K562 (cell line): ENCODE measurements at regions not wholly inside any gene's neighbourhood (a gene's known extent, or its start where the extent isn't known, plus 50 kb on each side); places are given as distances from the start of the nearest gene placed in this dataset.

Experiments
- C11orf30 ChIP-seq: fragments of 450-650 bp; IDR thresholded peaks from 2 replicates; pipeline ENCODE4 v1.6.1; 2016; ENCODE audit warnings: low read depth, mild to moderate bottlenecking
- JUND ChIP-seq, 2 experiments: IDR thresholded peaks; 2 replicates in 1 of 2; 3 replicates in 1 of 2; pipeline ENCODE4 v1.6.1; 2011; ENCODE audit warnings: borderline replicate concordance in 2 of 2, low read depth in 2 of 2, low read length in 2 of 2, improper control_type of control experiment in 1 of 2, missing biosample characterization in 1 of 2, missing genetic modification characterization in 1 of 2, missing genetic modification reagents in 1 of 2
- MAFF ChIP-seq: IDR thresholded peaks from 2 replicates; pipeline ENCODE4 v1.6.1; 2012; ENCODE audit warnings: low read length, improper control_type of control experiment
- MAFG ChIP-seq: fragments of 450-650 bp; conservative IDR thresholded peaks from 2 replicates; pipeline ENCODE4 v1.6.1; 2016; ENCODE audit warnings: missing genetic modification characterization, missing compliant biosample characterization
- MAFK ChIP-seq: IDR thresholded peaks from 2 replicates; pipeline ENCODE4 v1.6.1; 2011; ENCODE audit warnings: low read length, improper control_type of control experiment
- MTA2 ChIP-seq: fragments of 450-650 bp; IDR thresholded peaks from 2 replicates; pipeline ENCODE4 v1.6.1; 2016; ENCODE audit warnings: low read depth
- NFE2L1 ChIP-seq: fragments of 450-650 bp; IDR thresholded peaks from 2 replicates; pipeline ENCODE4 v1.6.1; 2016; ENCODE audit warnings: missing genetic modification characterization, low read depth, mild to moderate bottlenecking, missing compliant biosample characterization, moderate library complexity, borderline replicate concordance
- POLR2A ChIP-seq: fragments of 450-650 bp; conservative IDR thresholded peaks from 2 replicates; pipeline ENCODE4 v1.6.1; 2016
- RFX7 ChIP-seq: fragments of 250-450 bp; sonication (Bioruptor Pico); IDR thresholded peaks from 2 replicates; pipeline ENCODE4 v1.5.1; 2021; ENCODE audit warnings: mild to moderate bottlenecking
- ZNF165 ChIP-seq: fragments of 250-450 bp; sonication (Bioruptor Pico); IDR thresholded peaks from 2 replicates; pipeline ENCODE4 v1.4.0; 2020; ENCODE audit warnings: borderline replicate concordance
- ZNF316 ChIP-seq: fragments of 450-650 bp; IDR thresholded peaks from 2 replicates; pipeline ENCODE4 v1.6.1; 2016
- TF ChIP-seq, protein P1 (sequence below), 2 experiments: fragments of 450-650 bp; formaldehyde crosslinking in 1 of 2; IDR thresholded peaks; 2 replicates each; pipeline versions ENCODE4 v1.4.0 to v1.6.1; 2014 to 2020; ENCODE audit warnings: mild to moderate bottlenecking in 2 of 2, borderline replicate concordance in 1 of 2, low read depth in 1 of 2

DNA sequence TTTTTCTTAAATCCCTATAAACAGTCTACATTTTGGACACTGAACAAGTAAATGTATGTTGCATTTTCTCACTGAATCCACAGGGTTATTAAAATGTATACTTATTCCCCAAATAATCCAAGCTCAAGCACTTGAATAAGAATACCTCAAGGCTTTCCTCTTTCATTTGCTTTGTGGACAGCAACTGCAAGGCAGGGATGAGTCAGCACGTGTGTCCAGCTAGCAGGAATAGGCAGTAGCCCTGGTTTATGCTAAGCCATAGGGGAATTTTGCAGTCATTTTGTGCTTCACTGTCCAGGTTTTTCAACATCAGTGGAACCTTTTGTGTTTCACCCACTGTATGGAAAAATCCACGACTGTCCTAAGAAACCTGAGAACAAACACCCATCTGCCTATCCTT, 96.7 kb upstream of the KCNMB2 start (continued):
- TF ChIP-seq, protein P1, sequence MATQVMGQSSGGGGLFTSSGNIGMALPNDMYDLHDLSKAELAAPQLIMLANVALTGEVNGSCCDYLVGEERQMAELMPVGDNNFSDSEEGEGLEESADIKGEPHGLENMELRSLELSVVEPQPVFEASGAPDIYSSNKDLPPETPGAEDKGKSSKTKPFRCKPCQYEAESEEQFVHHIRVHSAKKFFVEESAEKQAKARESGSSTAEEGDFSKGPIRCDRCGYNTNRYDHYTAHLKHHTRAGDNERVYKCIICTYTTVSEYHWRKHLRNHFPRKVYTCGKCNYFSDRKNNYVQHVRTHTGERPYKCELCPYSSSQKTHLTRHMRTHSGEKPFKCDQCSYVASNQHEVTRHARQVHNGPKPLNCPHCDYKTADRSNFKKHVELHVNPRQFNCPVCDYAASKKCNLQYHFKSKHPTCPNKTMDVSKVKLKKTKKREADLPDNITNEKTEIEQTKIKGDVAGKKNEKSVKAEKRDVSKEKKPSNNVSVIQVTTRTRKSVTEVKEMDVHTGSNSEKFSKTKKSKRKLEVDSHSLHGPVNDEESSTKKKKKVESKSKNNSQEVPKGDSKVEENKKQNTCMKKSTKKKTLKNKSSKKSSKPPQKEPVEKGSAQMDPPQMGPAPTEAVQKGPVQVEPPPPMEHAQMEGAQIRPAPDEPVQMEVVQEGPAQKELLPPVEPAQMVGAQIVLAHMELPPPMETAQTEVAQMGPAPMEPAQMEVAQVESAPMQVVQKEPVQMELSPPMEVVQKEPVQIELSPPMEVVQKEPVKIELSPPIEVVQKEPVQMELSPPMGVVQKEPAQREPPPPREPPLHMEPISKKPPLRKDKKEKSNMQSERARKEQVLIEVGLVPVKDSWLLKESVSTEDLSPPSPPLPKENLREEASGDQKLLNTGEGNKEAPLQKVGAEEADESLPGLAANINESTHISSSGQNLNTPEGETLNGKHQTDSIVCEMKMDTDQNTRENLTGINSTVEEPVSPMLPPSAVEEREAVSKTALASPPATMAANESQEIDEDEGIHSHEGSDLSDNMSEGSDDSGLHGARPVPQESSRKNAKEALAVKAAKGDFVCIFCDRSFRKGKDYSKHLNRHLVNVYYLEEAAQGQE (IDR thresholded peaks at IDR 0.05; ENCODE audit: borderline replicate concordance): peak; percentile 37; the same call in 1 of the 2 replicates
- TF ChIP-seq, protein P1 (CRISPR knock-in tag; IDR thresholded peaks at IDR 0.05; ENCODE audit: low read depth): no peak
- TF ChIP-seq ZNF165 (CRISPR knock-in tag) (no peak), C11orf30 (peak; percentile 66), JUND (IDR thresholded peaks at IDR 0.05; ENCODE audit: borderline replicate concordance, low read depth, low read length) (no peak), JUND (tag; IDR thresholded peaks at IDR 0.05; ENCODE audit: borderline replicate concordance, low read depth, low read length) (peak; percentile 18; the same call in 1 of the 3 replicates), ZNF316 (peak; percentile 60), MAFK (peak; percentile 63), MTA2 (no peak), POLR2A (no peak), MAFG (tag) (peak; percentile 75), RFX7 (no peak), MAFF (peak; percentile 45; the same call in 1 of the 2 replicates), NFE2L1 (0 out of 2 replicates have a peak, but pooled peaks have one; percentile 6)
